Sigmoid colon (tissue), 4 donors: ENCODE measurements at regions not wholly inside any gene's neighbourhood (a gene's known extent, or its start where the extent isn't known, plus 50 kb on each side); places are given as distances from the start of the nearest gene placed in this dataset.

Experiments used
- POLR2AphosphoS5 ChIP-seq, 4 donors: sonication (generic); formaldehyde crosslinking; IDR thresholded peaks; one replicate each; pipeline ENCODE4 v1.6.1; 2017; ENCODE audit warnings: antibody characterized with exemption in 4 of 4
- TF ChIP-seq, protein P1 (sequence below), 4 experiments: fragments of 450-650 bp in 3 of 4; fragments of 200-600 bp in 1 of 4; IDR thresholded peaks; one replicate each; pipeline ENCODE4 v1.5.1; 2016 to 2019; ENCODE audit warnings: antibody characterized with exemption in 4 of 4, mild to moderate bottlenecking in 3 of 4, moderate library complexity in 2 of 4

DNA sequence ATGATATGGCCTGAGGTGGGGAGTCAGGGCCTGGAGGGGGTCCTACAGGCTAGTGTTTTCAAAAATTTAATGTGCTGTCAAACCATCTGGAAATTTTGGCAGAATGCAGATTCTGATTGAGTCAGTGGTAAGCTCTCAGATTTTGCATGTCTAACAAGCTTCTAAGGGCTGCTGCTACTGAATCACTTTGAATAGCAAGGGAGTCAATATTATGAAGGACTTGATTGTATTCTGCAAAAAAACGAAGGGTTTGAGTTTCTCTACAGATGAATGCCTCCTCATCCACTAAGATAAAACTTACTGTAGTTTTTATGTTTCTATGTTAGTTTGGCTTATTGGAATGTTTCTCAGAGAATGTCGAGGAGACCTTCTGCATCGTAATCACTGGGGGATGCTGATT, 179.5 kb downstream of the TMEM38B start:
- TF ChIP-seq, protein P1, sequence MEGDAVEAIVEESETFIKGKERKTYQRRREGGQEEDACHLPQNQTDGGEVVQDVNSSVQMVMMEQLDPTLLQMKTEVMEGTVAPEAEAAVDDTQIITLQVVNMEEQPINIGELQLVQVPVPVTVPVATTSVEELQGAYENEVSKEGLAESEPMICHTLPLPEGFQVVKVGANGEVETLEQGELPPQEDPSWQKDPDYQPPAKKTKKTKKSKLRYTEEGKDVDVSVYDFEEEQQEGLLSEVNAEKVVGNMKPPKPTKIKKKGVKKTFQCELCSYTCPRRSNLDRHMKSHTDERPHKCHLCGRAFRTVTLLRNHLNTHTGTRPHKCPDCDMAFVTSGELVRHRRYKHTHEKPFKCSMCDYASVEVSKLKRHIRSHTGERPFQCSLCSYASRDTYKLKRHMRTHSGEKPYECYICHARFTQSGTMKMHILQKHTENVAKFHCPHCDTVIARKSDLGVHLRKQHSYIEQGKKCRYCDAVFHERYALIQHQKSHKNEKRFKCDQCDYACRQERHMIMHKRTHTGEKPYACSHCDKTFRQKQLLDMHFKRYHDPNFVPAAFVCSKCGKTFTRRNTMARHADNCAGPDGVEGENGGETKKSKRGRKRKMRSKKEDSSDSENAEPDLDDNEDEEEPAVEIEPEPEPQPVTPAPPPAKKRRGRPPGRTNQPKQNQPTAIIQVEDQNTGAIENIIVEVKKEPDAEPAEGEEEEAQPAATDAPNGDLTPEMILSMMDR (IDR thresholded peaks at IDR 0.05): no peak
- no peak for TF ChIP-seq POLR2AphosphoS5 (IDR thresholded peaks at IDR 0.05)
